Putamen (tissue), 1 donor: ENCODE measurements at regions not wholly inside any gene's neighbourhood (a gene's known extent, or its start where the extent isn't known, plus 50 kb on each side); places are given as distances from the start of the nearest gene placed in this dataset.
"Not testable (repeated sequence)": the region's sequence is repeated elsewhere in the genome, so short reads cannot be mapped to it uniquely, and the experiment has no call there.

ENCODE experiments used
- DNase-seq: peaks from one replicate; pipeline ENCODE4 v3.0.0-alpha.2; 2016; ENCODE audit warnings: low spot score

GRCh38 chr9:75197561-75197960 lies 109.2 kb downstream of the OSTF1 start:
- DNase-seq, result no peak

DNA sequence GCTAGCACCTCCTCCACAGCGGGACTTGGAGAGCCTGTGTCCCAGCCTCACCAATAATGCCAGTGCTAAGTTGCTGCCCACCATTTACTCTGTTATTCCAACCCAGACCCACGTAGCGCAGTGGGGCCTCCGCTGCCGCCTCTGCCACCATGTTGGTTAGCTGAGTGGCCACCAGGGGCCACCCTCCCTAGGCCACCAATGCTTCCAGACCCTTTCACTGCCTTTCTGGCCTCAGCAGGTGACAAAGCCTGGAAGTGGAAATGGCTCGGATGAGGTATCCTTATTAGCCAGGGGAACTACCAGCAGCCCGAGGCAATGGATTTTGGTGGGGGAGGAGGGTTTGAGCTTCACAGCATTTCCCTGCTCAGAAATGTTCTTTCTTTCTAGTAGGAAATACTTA lies 110.1 kb downstream of the OSTF1 start:
- DNase-seq, result no peak

- peak; percentile 34 for DNase-seq
Measured at GRCh38 chr9:75200892-75201470, 112.7 kb downstream of the OSTF1 start.

DNA sequence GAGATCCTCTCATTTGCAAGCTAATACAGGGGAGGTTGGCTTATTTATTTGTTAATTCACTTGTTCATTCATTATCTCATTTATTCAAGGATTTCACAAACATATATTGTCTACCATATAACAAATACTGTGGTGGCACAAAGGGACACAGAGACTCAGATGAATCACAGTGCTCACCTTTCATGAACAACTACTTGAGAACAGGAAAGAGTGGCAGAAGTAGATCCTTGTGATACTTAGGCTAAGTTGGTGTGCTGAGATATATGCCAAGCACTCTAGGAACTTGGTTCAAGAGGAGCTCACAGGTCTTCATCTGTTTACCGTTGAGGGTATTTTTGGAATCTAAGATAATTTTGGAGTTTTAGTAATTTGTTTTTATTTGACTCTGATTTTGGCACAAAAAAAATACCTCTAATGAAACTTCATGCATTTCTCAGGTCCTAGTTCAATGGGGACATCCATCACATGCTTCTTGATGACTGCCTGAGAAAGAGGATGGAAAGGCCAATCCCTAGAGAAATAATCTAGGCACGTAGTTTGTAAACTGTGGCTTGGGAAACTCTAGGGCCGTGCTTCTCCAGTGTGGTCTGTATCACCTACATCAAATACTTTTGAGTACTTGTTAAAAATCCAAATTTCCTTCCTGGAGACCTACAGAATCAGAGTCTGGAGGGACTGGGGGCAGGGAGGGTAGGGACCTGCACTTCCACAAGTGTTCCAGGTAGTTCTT lies 113.3 kb downstream of the OSTF1 start:
- DNase-seq, result no peak

- not testable (repeated sequence) for DNase-seq
Measured at GRCh38 chr9:75207997-75208396, 119.7 kb downstream of the OSTF1 start.

DNA sequence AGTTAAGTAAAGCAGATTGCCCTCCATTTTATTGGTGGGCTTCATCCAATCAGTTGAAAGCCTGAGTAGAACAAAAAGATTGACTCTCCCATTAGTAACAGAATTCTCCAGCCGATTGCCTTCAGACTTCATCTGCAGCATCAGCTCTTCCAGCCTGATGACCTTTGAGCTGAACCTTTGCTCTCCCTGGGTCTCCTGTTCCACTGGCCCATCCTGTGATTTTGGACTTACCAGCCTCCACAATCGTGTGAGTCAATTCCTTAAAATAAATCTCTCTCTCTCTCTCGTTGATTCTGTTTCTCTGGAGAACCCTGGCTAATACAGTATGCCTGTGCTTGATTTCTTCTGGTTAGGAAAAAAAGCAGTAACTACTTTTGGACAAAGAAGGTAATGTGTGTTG lies 121.9 kb downstream of the OSTF1 start:
- DNase-seq, result no peak

DNA sequence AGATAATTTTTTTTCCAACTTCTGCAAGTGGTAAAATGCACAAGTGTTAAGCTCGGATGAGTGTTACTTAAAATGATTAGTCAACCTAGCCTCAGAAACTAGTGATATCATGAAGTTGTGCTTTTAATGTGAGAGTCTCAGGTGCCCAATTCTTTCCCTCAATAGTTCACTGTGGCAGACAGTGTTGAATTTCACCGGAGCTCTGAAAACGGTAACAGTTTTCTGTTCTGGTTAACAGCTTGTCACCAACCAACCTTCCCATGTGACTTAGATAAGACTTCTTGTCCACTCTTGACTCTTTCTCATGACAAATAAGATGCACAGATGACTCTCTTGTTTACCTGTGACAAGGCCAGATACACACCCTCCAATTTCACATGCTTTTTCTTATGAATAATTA lies 125.5 kb downstream of the OSTF1 start:
- DNase-seq, result no peak

- DNase-seq, result no peak
Measured at GRCh38 chr9:75226403-75227139, 138.3 kb downstream of the OSTF1 start.

- no peak for DNase-seq
Measured at GRCh38 chr9:75228893-75229292, 140.6 kb downstream of the OSTF1 start.

DNA sequence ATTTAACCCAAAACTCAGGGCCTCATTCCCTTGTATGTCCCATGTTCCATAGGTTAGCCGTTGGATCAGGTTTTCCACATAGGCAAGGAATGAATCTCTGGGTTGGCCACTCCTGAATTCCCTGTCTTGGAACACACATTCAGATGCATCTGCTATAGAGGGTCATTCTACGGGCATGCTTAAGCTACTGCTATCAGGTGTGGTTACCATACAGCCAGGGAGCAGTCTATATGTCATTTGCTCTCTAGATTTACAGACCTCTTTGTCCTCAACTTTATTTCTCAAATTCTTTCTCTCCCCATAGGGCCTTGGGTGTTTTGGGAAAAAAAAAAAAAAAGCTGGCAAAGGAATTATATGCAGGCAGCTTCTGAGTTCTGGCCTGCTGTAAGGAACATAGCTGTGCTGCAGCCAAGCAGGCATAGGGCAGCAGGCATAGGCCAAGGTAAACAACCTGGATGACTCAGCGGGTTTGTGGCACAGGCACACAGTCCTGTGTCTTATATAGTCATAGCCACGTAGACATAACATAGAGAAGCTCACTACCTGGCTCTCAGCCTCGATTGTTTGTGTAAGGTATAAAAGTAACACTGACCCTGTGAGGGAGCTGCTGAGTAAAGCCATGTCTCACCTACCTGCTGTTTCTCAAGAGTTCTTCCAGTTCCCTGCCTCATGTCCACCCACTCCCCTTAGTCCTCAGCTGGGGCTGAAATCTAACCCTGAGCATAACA lies 141.5 kb downstream of the OSTF1 start:
- DNase-seq, result no peak

GRCh38 chr9:75230469-75230868 lies 142.2 kb downstream of the OSTF1 start:
- no peak for DNase-seq

- no peak for DNase-seq
Measured at GRCh38 chr9:75231167-75231566, 142.9 kb downstream of the OSTF1 start.

DNA sequence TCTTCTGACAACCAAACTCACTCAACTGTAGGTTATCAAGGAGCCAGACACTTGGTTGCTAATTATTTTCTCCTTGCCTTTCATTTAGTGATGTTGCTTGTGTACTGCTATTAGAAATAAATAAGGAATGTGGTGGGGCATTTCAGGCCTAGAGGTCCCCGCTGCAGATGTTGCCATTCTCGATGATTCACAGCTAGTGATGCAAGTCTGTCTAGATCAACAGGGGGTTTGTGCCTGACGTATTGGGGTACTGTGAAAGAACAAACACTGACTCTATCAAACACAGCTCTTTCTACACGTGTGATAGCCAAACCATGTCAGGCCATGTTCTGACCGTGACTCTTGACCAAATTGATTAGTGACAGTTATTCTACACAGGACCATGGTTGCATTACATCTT lies 144.7 kb downstream of the OSTF1 start:
- DNase-seq, result no peak

- DNase-seq, result no peak
Measured at GRCh38 chr9:75235632-75236031, 147.3 kb downstream of the OSTF1 start.

GRCh38 chr9:75238311-75238976 lies 150.1 kb downstream of the OSTF1 start:
- peak; percentile 9 for DNase-seq

- DNase-seq, result no peak
Measured at GRCh38 chr9:75239176-75239575, 150.9 kb downstream of the OSTF1 start.

- no peak for DNase-seq
Measured at GRCh38 chr9:75242426-75242825, 154.1 kb downstream of the OSTF1 start.

DNA sequence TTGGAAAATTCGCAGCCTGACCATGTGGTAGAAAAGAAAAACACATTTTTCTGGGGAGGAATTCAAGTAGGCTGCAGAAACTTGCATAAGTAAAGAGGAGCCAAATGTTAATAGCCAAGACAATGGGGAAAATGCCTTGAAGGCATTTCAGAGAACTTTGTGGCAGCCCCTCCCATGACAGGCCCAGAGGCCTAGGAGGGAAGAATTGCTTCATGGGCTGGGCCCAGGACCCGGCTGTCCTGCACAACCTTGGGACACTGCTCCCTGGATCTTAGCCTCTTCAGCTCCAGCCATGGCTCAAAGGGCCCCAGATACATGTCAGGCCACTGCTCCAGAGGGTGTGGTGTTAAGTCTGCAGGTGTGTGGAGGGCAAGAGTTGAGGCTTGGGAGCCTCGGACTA lies 158.6 kb downstream of the OSTF1 start:
- DNase-seq, result no peak

GRCh38 chr9:75265525-75265972 lies 177.2 kb downstream of the OSTF1 start:
- DNase-seq, result peak; percentile 27

DNA sequence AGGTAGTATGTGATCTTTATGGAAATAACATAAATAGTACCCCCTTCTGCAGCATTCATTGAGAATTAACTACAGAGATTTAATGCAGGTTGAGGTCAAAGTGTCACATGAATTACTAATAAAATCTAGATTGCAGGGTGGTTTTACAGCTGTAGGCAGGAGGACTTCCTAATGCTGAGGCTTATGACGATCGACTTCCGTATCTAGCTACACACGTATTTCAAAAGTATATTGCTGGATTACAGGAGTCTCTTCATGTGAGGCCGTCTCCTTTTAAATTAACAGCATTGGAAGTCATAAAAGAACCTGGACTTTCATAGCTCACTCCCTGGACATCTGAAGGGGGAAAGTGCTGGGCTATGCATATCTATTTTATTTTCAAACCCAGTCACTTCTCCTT lies 180.9 kb downstream of the OSTF1 start:
- no peak for DNase-seq

DNA sequence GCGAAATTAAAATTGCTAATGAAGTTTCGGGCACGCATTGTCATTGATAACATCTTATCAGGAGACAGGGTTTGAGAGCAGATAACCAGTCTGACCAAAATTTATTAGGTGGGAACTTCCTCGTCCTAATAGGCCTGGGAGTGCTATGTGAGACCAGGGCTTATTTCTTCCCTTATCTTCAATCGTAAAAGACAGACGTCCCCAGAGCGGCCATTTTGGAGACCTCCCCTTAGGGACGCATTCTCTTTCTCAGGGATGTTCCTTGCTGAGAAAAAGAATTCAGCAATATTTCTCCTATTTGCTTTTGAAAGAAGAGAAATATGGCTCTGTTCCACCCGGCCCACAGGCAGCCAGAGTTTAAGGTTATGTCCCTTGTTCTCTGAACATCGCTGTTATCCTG lies 184.7 kb downstream of the OSTF1 start:
- DNase-seq, result not testable (repeated sequence)

- no peak for DNase-seq
Measured at GRCh38 chr9:75274781-75275180, 186.5 kb downstream of the OSTF1 start.
